HTR-8/SVneo (cell line): ENCODE measurements at regions not wholly inside any gene's neighbourhood (a gene's known extent, or its start where the extent isn't known, plus 50 kb on each side); places are given as distances from the start of the nearest gene placed in this dataset.

Source experiments
- DNase-seq: peaks from one replicate; pipeline ENCODE4 v3.0.0; 2011; ENCODE audit warnings: low spot score, mixed read lengths; ENCODE audit not compliant: insufficient read length
- FAIRE-seq: peaks from 2 replicates; lab custom pipeline; 2011; peaks lifted over from hg19 to GRCh38; lab: Jason Lieb, UNC

DNA sequence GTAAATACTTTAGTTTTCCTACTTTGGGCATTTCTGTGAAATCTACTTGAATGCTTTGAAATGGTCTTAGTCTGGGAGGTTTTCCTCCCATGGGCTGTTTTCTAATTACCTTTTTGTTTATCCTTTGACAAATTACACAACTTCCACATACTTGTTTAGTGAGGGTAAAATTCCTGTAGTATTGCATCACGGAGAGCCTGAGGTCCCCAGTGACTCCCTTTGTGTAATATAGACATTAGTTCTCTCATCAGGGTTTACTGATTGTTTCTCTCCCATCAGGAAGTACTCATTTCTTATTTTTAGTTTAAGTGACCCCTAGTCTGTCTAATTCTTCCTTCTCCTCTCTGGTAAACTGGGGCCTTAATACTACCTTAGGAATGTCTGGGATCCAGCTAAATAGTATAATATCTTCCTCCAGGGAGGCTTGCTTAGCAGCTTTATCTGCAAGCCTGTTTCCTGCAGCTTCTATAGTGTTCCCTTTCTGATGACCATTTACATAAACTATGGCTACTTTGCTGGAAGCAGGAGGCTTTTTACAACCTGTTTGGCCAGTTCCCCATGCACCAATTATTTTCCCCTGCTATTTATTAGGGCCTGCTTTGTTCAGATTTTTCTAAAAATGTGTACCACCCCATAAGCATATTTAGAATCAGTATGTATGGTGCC is 87.2 kb upstream of the XCR1 start:
- FAIRE-seq (no peak), DNase-seq (peak; percentile 20)

GRCh38 chr3:46113608-46114007 is 86.3 kb upstream of the XCR1 start:
- DNase-seq = no peak

GRCh38 chr3:46112984-46113383 is 85.7 kb upstream of the XCR1 start:
- FAIRE-seq (no peak), DNase-seq (no peak)

More at GRCh38 chr3:46113608-46114007, 86.3 kb upstream of the XCR1 start:
- FAIRE-seq = no peak

DNA sequence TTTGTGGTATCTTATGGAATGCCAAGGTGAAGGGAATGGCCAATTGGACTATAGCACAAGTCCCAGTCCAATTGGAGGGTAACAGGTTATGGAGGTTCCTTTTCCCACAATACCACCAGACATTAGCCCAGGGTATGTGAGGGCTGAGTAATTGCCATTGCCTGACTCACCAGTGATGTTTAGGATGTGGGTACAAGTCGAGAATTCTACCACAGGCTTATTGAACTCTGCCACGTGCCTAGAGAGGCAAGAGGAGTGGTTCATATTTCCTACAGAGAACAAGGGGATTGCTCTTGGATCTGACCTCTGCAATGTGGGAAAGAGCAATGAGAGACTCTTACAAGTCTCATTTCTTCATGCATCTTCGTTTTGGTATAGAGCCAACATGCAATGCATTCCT is 85.0 kb upstream of the XCR1 start:
- DNase-seq = no peak
- FAIRE-seq = no peak

- FAIRE-seq (no peak), DNase-seq (peak; percentile 49)
Measured at GRCh38 chr3:46110701-46111493, 83.6 kb upstream of the XCR1 start.

GRCh38 chr3:46107682-46108081 is 80.4 kb upstream of the XCR1 start:
- DNase-seq (no peak), FAIRE-seq (no peak)

GRCh38 chr3:46105306-46105919 is 78.1 kb upstream of the XCR1 start:
- FAIRE-seq = peak; percentile 23
- DNase-seq = no peak

DNA sequence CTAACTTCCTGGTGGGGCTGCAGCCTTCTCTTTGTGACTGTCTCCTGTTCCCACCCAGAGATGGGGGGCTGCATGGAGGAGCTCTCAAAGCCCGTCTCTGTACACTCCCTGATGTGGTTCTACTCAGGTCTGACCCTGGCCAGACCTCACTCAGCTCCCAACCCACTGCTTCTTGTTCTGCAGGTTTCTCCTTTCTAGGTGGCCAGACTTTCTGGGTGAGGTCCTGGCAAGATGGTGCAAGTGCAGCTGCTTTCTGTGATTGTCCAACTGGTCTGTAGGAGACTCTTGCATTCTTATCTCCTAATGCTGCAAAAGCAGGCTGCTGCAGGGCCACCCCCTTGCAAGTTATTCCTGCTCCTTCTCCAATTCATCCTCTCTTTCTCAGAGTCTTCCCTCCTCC is 77.4 kb upstream of the XCR1 start:
- no peak for DNase-seq
- FAIRE-seq = no peak

GRCh38 chr3:46102780-46103130 is 75.5 kb upstream of the XCR1 start:
- no peak for DNase-seq
- FAIRE-seq = no peak

- DNase-seq = no peak
- FAIRE-seq = no peak
Measured at GRCh38 chr3:46102059-46102779, 74.9 kb upstream of the XCR1 start.

DNA sequence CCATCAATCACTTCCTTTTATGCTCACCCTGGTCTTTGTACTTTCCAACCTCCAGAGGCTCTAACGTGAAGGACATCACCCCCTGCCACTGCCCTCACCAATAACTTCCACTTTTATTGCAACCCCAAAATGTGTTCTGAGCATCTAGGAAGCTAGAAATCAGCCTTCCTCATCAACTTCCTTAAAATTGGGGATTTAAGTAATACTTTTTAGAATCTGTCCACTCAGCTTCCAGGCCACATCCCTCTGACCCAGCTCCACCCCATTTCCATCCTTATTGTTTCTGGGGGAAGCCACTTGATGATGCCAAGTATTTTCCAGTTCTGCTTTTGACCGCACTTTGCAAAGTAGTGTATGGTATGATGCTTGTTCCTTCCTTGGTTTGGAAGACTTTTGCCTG is 73.5 kb upstream of the XCR1 start:
- DNase-seq (no peak), FAIRE-seq (no peak)

- FAIRE-seq = no peak
Measured at GRCh38 chr3:46098319-46098761, 71.1 kb upstream of the XCR1 start.

DNA sequence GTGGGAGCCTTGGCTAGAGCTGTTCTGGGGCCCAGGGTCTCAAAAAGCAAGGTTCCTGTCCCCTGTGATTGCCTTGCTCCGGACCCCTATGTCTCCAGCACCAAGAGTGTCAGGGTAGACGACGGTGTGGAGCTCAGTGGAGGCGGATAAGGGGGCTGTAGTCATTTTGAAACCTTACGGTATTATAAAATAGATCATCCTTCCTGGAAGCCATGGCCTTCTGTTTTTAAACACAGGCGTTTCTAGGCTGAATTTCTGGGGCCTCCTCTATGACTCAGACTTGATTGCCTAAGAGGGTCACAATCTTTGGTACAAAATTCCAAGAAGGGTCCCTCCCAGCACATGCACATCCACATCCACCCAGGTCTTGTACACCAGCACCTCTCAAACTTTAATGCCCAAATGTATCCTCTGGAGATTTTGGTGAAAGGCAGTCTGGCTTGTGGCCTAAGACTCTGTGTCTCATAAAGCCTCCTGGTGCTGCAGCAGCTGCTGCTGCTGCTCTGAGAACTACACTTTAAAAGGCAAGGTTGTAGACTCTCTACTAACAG is 70.5 kb upstream of the XCR1 start:
- DNase-seq (no peak), FAIRE-seq (no peak)

More at GRCh38 chr3:46098319-46098761, 71.1 kb upstream of the XCR1 start:
- DNase-seq = no peak

- DNase-seq (no peak), FAIRE-seq (no peak)
Measured at GRCh38 chr3:46096781-46097180, 69.5 kb upstream of the XCR1 start.

DNA sequence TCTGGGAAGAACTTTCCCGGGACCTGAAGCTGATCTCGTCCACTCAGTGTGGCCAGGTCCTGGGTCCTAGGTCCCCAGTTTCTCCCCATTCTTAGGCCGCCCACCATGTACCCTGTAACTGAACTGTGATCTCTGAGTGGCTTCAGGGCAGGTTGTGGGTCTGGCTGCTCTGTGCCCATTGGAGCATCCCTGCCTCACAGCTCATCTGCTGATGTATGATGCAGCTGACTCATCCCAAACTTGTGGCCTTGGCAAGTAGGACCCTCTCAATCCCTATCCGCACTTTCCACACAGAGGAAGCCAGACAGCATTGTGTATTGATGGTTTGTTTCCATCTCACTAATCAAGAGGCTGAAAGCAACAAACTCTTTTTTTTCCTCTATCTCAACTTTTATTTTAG is 69.1 kb upstream of the XCR1 start:
- FAIRE-seq (no peak), DNase-seq (no peak)

DNA sequence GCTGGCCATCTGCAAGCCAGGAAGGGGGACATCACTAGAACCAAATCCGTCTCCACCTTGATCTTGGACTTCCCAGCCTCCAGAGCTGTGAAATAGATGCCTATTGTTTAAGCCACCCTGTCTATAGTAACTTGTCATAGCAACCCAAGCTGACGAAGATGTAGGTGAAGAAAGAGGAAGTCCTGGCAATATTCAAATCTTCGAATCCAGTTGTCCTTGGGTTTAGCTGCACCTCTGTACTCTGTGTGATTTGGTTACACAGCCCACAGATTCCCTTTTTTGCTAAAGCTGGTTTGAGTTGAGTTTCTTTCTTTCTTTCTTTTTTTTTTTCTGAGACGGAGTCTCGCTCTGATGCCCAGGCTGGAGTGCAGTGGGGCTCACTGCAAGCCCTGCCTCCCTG is 68.0 kb upstream of the XCR1 start:
- no peak for FAIRE-seq
- no peak for DNase-seq

GRCh38 chr3:46094506-46094905 is 67.2 kb upstream of the XCR1 start:
- no peak for DNase-seq
- no peak for FAIRE-seq

- FAIRE-seq (no peak), DNase-seq (no peak)
Measured at GRCh38 chr3:46093966-46094365, 66.7 kb upstream of the XCR1 start.

- no peak for DNase-seq
- FAIRE-seq = no peak
Measured at GRCh38 chr3:46093327-46093942, 66.2 kb upstream of the XCR1 start.

DNA sequence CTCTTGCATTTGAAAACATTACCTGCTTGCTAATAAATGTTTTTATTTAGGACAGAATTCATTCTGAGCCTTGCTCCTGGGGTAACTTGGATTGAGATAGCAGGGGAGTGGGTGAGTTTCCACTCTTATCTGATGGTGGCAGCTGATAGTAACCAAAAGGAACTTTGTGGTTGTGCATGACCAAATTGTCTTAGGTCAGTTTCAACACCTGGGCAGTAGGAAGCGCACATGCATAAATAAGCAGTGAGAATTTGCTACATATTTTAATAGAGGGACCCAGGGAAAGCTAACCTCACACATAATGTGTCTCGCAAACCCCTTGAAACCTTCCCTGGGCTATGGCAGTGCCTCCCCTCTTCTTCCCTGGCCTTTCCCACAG is 65.4 kb upstream of the XCR1 start:
- DNase-seq (no peak), FAIRE-seq (no peak)
